Naive thymus-derived CD4-positive, alpha-beta T cell (primary cell): ENCODE measurements at regions not wholly inside any gene's neighbourhood (a gene's known extent, or its start where the extent isn't known, plus 50 kb on each side); places are given as distances from the start of the nearest gene placed in this dataset.

Experiments
- ATAC-seq: fragments of 150-1000 bp; cut with Tn5 transposase; 2 replicates; pipeline ENCODE4 v1.10.0; 2021; ENCODE audit warnings: mild to moderate bottlenecking, moderate library complexity
- CTCF ChIA-PET: fragments of 350-600 bp; sonication (Branson Sonifier 250); formaldehyde crosslinking; loops from one replicate; lab custom pipeline; 2021; ENCODE audit warnings: antibody characterized with exemption; lab: Charles Lee
- POLR2A ChIA-PET: fragments of 350-600 bp; sonication (Branson Sonifier 250); formaldehyde crosslinking; loops from one replicate; lab custom pipeline; 2021; ENCODE audit warnings: antibody characterized with exemption, inconsistent platforms; lab: Charles Lee
- DNase-seq, 9 donors: peaks; one replicate each; pipeline versions ENCODE4 v3.0.0 to v3.0.0-alpha.2; 2020 to 2022; ENCODE audit warnings: mixed read lengths in 1 of 9
- H3K27ac ChIP-seq: one replicate; pipeline ENCODE4 v1.7.0; 2013; ENCODE audit warnings: mild to moderate bottlenecking, low read depth, low read length, moderate library complexity
- H3K27me3 ChIP-seq, 2 donors: one replicate each; pipeline ENCODE4 v1.7.0; 2013; ENCODE audit warnings: low read length in 2 of 2, mild to moderate bottlenecking in 2 of 2, moderate library complexity in 2 of 2; ENCODE audit not compliant: control insufficient read depth in 2 of 2, insufficient read depth in 2 of 2
- H3K36me3 ChIP-seq, 3 experiments: 1 replicate in 2 of 3; 2 replicates in 1 of 3; pipeline ENCODE4 v1.7.0; 2013; ENCODE audit warnings: low read length in 3 of 3, mild to moderate bottlenecking in 3 of 3, moderate library complexity in 1 of 3; ENCODE audit not compliant: insufficient read depth in 3 of 3, control insufficient read depth in 2 of 3
- H3K4me1 ChIP-seq, 2 donors: one replicate each; pipeline ENCODE4 v1.7.0; 2013; ENCODE audit warnings: low read length in 2 of 2, mild to moderate bottlenecking in 2 of 2, moderate library complexity in 1 of 2; ENCODE audit not compliant: control insufficient read depth in 2 of 2, insufficient read depth in 2 of 2
- H3K4me3 ChIP-seq: 2 replicates; pipeline ENCODE4 v1.7.0; 2013; ENCODE audit warnings: mild to moderate bottlenecking, low read length
- H3K9me3 ChIP-seq, 3 experiments: 1 replicate in 2 of 3; 2 replicates in 1 of 3; pipeline ENCODE4 v1.7.0; 2013; ENCODE audit warnings: low read length in 3 of 3; ENCODE audit not compliant: control insufficient read depth in 2 of 3
- H3K27ac Mint-ChIP-seq, 9 donors: one replicate each; pipeline ENCODE4 v1.8.0; 2020 to 2022; ENCODE audit warnings: mixed read lengths in 9 of 9, mild to moderate bottlenecking in 8 of 9, moderate library complexity in 5 of 9, inconsistent platforms in 2 of 9
- H3K27me3 Mint-ChIP-seq, 5 donors: one replicate each; pipeline ENCODE4 v1.8.0; 2021 to 2022; ENCODE audit warnings: mixed read lengths in 5 of 5, mild to moderate bottlenecking in 1 of 5
- H3K36me3 Mint-ChIP-seq, 5 donors: one replicate each; pipeline ENCODE4 v1.8.0; 2020 to 2022; ENCODE audit warnings: mixed read lengths in 5 of 5, mild to moderate bottlenecking in 3 of 5, inconsistent platforms in 1 of 5
- H3K4me1 Mint-ChIP-seq, 7 donors: one replicate each; pipeline ENCODE4 v1.8.0; 2020 to 2022; ENCODE audit warnings: mixed read lengths in 7 of 7, mild to moderate bottlenecking in 3 of 7, inconsistent platforms in 1 of 7
- H3K4me3 Mint-ChIP-seq, 10 donors: one replicate each; pipeline ENCODE4 v1.8.0; 2020 to 2022; ENCODE audit warnings: mild to moderate bottlenecking in 10 of 10, mixed read lengths in 10 of 10, moderate library complexity in 6 of 10, inconsistent platforms in 2 of 10
- H3K9me3 Mint-ChIP-seq, 11 donors: one replicate each; pipeline ENCODE4 v1.8.0; 2020 to 2022; ENCODE audit warnings: mixed read lengths in 11 of 11, mild to moderate bottlenecking in 4 of 11, inconsistent platforms in 1 of 11, moderate library complexity in 1 of 11
- intact Hi-C, 2 donors: fragments of 100-400 bp; cut with micrococcal nuclease; formaldehyde crosslinking; loops; one replicate each; pipeline ENCODE4 v1.15.1; 2023

GRCh38 chr4:46520361-46520760 lies 130.4 kb upstream of the GABRA2 start:
- Histone ChIP-seq H3K36me3 (no peaks in the 10 kb centered on the region), H3K27ac (no peak overlapping the region), H3K4me3 (no peak overlapping the region), H3K4me1 (no peaks in the 10 kb centered on the region), H3K9me3 (no peaks in the 10 kb centered on the region), H3K27me3 (no peaks in the 10 kb centered on the region)
- Mint-ChIP-seq H3K27ac (no peak overlapping the region), H3K36me3 (no peaks in the 10 kb centered on the region), H3K27me3 (no peaks in the 10 kb centered on the region), H3K4me1 (no peaks in the 10 kb centered on the region), H3K9me3 (peaks cover 0 to 11% (median 5%) of the 10 kb centered on the region in 11 donors), H3K4me3 (no peak overlapping the region)
- intact Hi-C loops, result no loop called here
- ChIA-PET POLR2A (interaction anchor here (0.6 kb wide), 1 partner anchor 114 kb away, joined by 3 read pairs; no protein-coding TSS in a partner anchor), CTCF (no interaction called here)
- ATAC-seq, result no peak
- DNase-seq, result no peak

- H3K27ac Mint-ChIP-seq, result no peak overlapping the region
- Histone ChIP-seq H3K4me3 (no peak overlapping the region), H3K4me1 (no peaks in the 10 kb centered on the region), H3K27me3 (no peaks in the 10 kb centered on the region), H3K27ac (no peak overlapping the region), H3K36me3 (no peaks in the 10 kb centered on the region), H3K9me3 (no peaks in the 10 kb centered on the region)
- H3K27me3 Mint-ChIP-seq, result no peaks in the 10 kb centered on the region
- ATAC-seq, result no peak
- ChIA-PET POLR2A (no interaction called here), CTCF (no interaction called here)
- peaks cover 0 to 12% (median 6%) of the 10 kb centered on the region in 11 donors for H3K9me3 Mint-ChIP-seq
- no peak overlapping the region for H3K4me3 Mint-ChIP-seq
- H3K4me1 Mint-ChIP-seq, result no peaks in the 10 kb centered on the region
- no peak for DNase-seq
- H3K36me3 Mint-ChIP-seq, result no peaks in the 10 kb centered on the region
- intact Hi-C loops, result no loop called here
Observed at GRCh38 chr4:46515940-46516339, 126.0 kb upstream of the GABRA2 start.

- Mint-ChIP-seq H3K9me3 (peaks cover 0 to 6% (median 0%) of the 10 kb centered on the region in 11 donors), H3K4me3 (no peak overlapping the region), H3K27me3 (no peaks in the 10 kb centered on the region), H3K4me1 (no peaks in the 10 kb centered on the region), H3K36me3 (no peaks in the 10 kb centered on the region), H3K27ac (no peak overlapping the region)
- ATAC-seq (no peak), DNase-seq (no peak)
- CTCF ChIA-PET, result no interaction called here
- no peak overlapping the region for H3K27ac ChIP-seq
- H3K4me1 ChIP-seq, result no peaks in the 10 kb centered on the region
- no peaks in the 10 kb centered on the region for H3K9me3 ChIP-seq
- no peak overlapping the region for H3K4me3 ChIP-seq
- POLR2A ChIA-PET, result no interaction called here
- H3K27me3 ChIP-seq, result no peaks in the 10 kb centered on the region
- intact Hi-C loops, result no loop called here
- H3K36me3 ChIP-seq, result no peaks in the 10 kb centered on the region
Observed at GRCh38 chr4:46508216-46508615, 118.3 kb upstream of the GABRA2 start.

GRCh38 chr4:46506876-46507275 lies 116.9 kb upstream of the GABRA2 start:
- intact Hi-C loops, result no loop called here
- Mint-ChIP-seq H3K36me3 (no peaks in the 10 kb centered on the region), H3K27me3 (no peaks in the 10 kb centered on the region), H3K4me3 (no peak overlapping the region), H3K4me1 (no peaks in the 10 kb centered on the region), H3K9me3 (peaks cover 0 to 9% (median 0%) of the 10 kb centered on the region in 11 donors), H3K27ac (no peak overlapping the region)
- no peaks in the 10 kb centered on the region for H3K4me1 ChIP-seq
- H3K4me3 ChIP-seq, result no peak overlapping the region
- no peaks in the 10 kb centered on the region for H3K27me3 ChIP-seq
- DNase-seq (no peak), ATAC-seq (no peak)
- ChIA-PET CTCF (no interaction called here), POLR2A (no interaction called here)
- no peaks in the 10 kb centered on the region for H3K9me3 ChIP-seq
- no peak overlapping the region for H3K27ac ChIP-seq
- no peaks in the 10 kb centered on the region for H3K36me3 ChIP-seq

- ATAC-seq, result no peak
- Histone ChIP-seq H3K4me3 (no peak overlapping the region), H3K4me1 (no peaks in the 10 kb centered on the region), H3K9me3 (no peaks in the 10 kb centered on the region), H3K36me3 (no peaks in the 10 kb centered on the region), H3K27ac (no peak overlapping the region), H3K27me3 (no peaks in the 10 kb centered on the region)
- no peak overlapping the region for H3K4me3 Mint-ChIP-seq
- H3K36me3 Mint-ChIP-seq, result peaks cover 0 to 7% (median 0%) of the 10 kb centered on the region in 5 donors
- ChIA-PET CTCF (no interaction called here), POLR2A (no interaction called here)
- no peak overlapping the region for H3K27ac Mint-ChIP-seq
- no peak for DNase-seq
- H3K9me3 Mint-ChIP-seq, result peaks cover 0 to 15% (median 0%) of the 10 kb centered on the region in 11 donors
- H3K4me1 Mint-ChIP-seq, result no peaks in the 10 kb centered on the region
- H3K27me3 Mint-ChIP-seq, result no peaks in the 10 kb centered on the region
- intact Hi-C loops, result no loop called here
Observed at GRCh38 chr4:46505131-46505530, 115.2 kb upstream of the GABRA2 start.

GRCh38 chr4:46503739-46504138 lies 113.8 kb upstream of the GABRA2 start:
- ATAC-seq (no peak), DNase-seq (no peak)
- H3K9me3 Mint-ChIP-seq, result peaks cover 0 to 15% (median 0%) of the 10 kb centered on the region in 11 donors
- H3K4me3 Mint-ChIP-seq, result no peak overlapping the region
- no peak overlapping the region for H3K27ac ChIP-seq
- no peaks in the 10 kb centered on the region for H3K27me3 Mint-ChIP-seq
- ChIA-PET CTCF (no interaction called here), POLR2A (no interaction called here)
- no peaks in the 10 kb centered on the region for H3K9me3 ChIP-seq
- H3K36me3 Mint-ChIP-seq, result peaks cover 0 to 7% (median 0%) of the 10 kb centered on the region in 5 donors
- no peaks in the 10 kb centered on the region for H3K4me1 Mint-ChIP-seq
- H3K36me3 ChIP-seq, result no peaks in the 10 kb centered on the region
- no peaks in the 10 kb centered on the region for H3K4me1 ChIP-seq
- H3K27me3 ChIP-seq, result no peaks in the 10 kb centered on the region
- no peak overlapping the region for H3K27ac Mint-ChIP-seq
- intact Hi-C loops, result no loop called here
- no peak overlapping the region for H3K4me3 ChIP-seq

GRCh38 chr4:46492394-46492793 lies 102.5 kb upstream of the GABRA2 start:
- intact Hi-C loops, result no loop called here
- Mint-ChIP-seq H3K9me3 (peaks cover 0 to 7% (median 4%) of the 10 kb centered on the region in 11 donors), H3K36me3 (no peaks in the 10 kb centered on the region), H3K27ac (no peak overlapping the region), H3K27me3 (no peaks in the 10 kb centered on the region), H3K4me1 (no peaks in the 10 kb centered on the region), H3K4me3 (no peak overlapping the region)
- DNase-seq, result no peak
- Histone ChIP-seq H3K4me3 (no peak overlapping the region), H3K9me3 (no peaks in the 10 kb centered on the region), H3K27ac (no peak overlapping the region), H3K4me1 (no peaks in the 10 kb centered on the region), H3K36me3 (no peaks in the 10 kb centered on the region), H3K27me3 (no peaks in the 10 kb centered on the region)
- CTCF ChIA-PET, result no interaction called here
- no peak for ATAC-seq
- POLR2A ChIA-PET, result no interaction called here
